BE2C (cell line): ENCODE measurements at regions not wholly inside any gene's neighbourhood (a gene's known extent, or its start where the extent isn't known, plus 50 kb on each side); places are given as distances from the start of the nearest gene placed in this dataset.

Source experiments
- DNase-seq: peaks from one replicate; pipeline ENCODE4 v3.0.0-alpha.2; 2020
- H3K27me3 ChIP-seq: fragments of 250-450 bp; sonication (Bioruptor Pico); 2 replicates; pipeline ENCODE4 v1.5.1; 2020; ENCODE audit warnings: mild to moderate bottlenecking
- H3K36me3 ChIP-seq: fragments of 250-450 bp; sonication (Bioruptor Pico); 2 replicates; pipeline ENCODE4 v1.5.1; 2020; ENCODE audit warnings: mild to moderate bottlenecking
- H3K4me1 ChIP-seq: fragments of 250-450 bp; sonication (Bioruptor Pico); 2 replicates; pipeline ENCODE4 v1.5.1; 2020
- H3K4me3 ChIP-seq: 2 replicates; pipeline ENCODE4 v1.5.1; 2011; ENCODE audit warnings: low read depth, low read length
- H3K9me3 ChIP-seq: fragments of 250-450 bp; sonication (Bioruptor Pico); 2 replicates; pipeline ENCODE4 v1.5.1; 2020
- CTCF ChIP-seq: IDR thresholded peaks from 2 replicates; pipeline ENCODE4 v1.5.1; 2012; ENCODE audit warnings: mild to moderate bottlenecking, low read depth, low read length

DNA sequence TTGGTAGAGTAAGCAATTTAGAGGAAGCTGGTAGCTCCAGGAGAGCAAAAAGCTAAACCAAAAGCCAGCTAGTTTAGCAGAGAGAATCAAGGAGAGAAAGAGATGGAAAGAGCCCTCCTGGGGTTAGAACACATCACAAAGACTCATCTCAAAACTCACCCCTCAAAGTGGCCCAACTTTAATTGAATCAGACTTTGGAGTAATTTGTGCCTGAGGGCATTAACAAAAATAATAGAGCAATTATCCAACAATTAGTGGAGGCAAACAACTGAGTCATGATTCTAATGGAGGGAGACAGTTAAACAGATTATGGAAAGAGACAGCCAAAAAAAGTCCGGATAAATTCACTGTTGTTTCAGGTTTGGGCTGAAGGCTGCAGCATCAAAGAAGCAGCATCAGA is 417.4 kb downstream of the KCNJ3 start:
- no peak for TF ChIP-seq CTCF
- Histone ChIP-seq H3K4me1 (no peaks in the 10 kb centered on the region), H3K27me3 (no peaks in the 10 kb centered on the region), H3K36me3 (no peaks in the 10 kb centered on the region), H3K9me3 (no peaks in the 10 kb centered on the region), H3K4me3 (no peak overlapping the region)
- no peak for DNase-seq

DNA sequence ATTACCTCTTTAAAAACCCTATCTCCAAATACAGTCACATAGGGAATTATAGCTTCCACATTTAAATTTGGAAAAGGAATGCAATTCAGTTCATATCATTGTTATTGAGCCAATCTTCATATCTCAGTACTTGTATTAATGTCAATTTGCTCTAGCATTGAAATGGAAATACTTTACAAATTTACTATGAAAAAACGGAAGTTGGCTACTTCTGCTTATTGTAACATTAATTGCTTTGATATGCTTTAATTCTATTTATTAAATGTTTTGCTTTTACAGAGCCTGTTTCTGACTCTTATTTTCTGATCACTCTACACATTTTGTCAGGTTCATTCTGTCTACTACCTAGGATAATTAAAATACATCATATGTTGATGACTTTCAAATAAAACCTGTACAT is 412.6 kb downstream of the KCNJ3 start:
- no peaks in the 10 kb centered on the region for H3K4me1 ChIP-seq
- no peak for TF ChIP-seq CTCF
- H3K4me3 ChIP-seq, result no peak overlapping the region
- H3K36me3 ChIP-seq, result no peaks in the 10 kb centered on the region
- no peak for DNase-seq
- H3K27me3 ChIP-seq, result no peaks in the 10 kb centered on the region
- H3K9me3 ChIP-seq, result no peaks in the 10 kb centered on the region

- Histone ChIP-seq H3K27me3 (no peaks in the 10 kb centered on the region), H3K4me3 (no peak overlapping the region), H3K9me3 (no peaks in the 10 kb centered on the region), H3K4me1 (no peaks in the 10 kb centered on the region), H3K36me3 (no peaks in the 10 kb centered on the region)
- no peak for DNase-seq
- no peak for TF ChIP-seq CTCF
These were observed 411.0 kb downstream of the KCNJ3 start for GRCh38 chr2:155109527-155109926.

DNA sequence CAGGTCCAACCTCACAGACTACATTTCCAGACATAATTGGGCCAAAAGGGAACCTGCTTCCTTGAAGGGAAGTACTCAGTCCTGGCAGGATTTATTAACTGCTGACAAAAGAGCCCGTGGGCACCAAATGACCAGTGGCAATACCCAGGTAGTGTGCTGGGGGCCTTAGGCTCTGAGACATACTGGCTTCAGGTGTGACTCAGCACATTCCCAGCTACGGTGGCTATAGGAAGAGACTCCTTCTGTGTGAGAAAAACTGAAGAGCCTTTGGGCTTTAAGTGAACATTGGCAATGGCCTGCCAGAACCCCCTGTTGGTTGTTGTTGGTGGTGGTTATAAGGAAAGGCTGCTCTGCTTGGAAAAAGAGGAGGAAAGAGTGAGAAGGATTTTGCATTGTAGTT is 401.8 kb downstream of the KCNJ3 start:
- no peak for DNase-seq
- no peak overlapping the region for H3K4me3 ChIP-seq
- H3K27me3 ChIP-seq, result no peaks in the 10 kb centered on the region
- H3K36me3 ChIP-seq, result no peaks in the 10 kb centered on the region
- no peak for TF ChIP-seq CTCF
- H3K4me1 ChIP-seq, result no peaks in the 10 kb centered on the region
- no peaks in the 10 kb centered on the region for H3K9me3 ChIP-seq

- no peak for DNase-seq
- no peaks in the 10 kb centered on the region for H3K36me3 ChIP-seq
- H3K27me3 ChIP-seq, result no peaks in the 10 kb centered on the region
- H3K4me3 ChIP-seq, result no peak overlapping the region
- no peaks in the 10 kb centered on the region for H3K9me3 ChIP-seq
- H3K4me1 ChIP-seq, result no peaks in the 10 kb centered on the region
- TF ChIP-seq CTCF, result no peak
These were observed 401.3 kb downstream of the KCNJ3 start for GRCh38 chr2:155099784-155100183.

GRCh38 chr2:155095613-155096012 is 397.1 kb downstream of the KCNJ3 start:
- Histone ChIP-seq H3K4me1 (no peaks in the 10 kb centered on the region), H3K27me3 (no peaks in the 10 kb centered on the region), H3K36me3 (no peaks in the 10 kb centered on the region), H3K4me3 (no peak overlapping the region), H3K9me3 (no peaks in the 10 kb centered on the region)
- no peak for DNase-seq
- no peak for TF ChIP-seq CTCF
